PFSK-1 (cell line): ENCODE measurements at regions not wholly inside any gene's neighbourhood (a gene's known extent, or its start where the extent isn't known, plus 50 kb on each side); places are given as distances from the start of the nearest gene placed in this dataset.

ENCODE experiments used
- POLR2AphosphoS5 ChIP-seq: IDR thresholded peaks from 2 replicates; pipeline ENCODE4 v1.6.1; 2012; ENCODE audit warnings: low read depth, mild to moderate bottlenecking, control low read depth, low read length, moderate library complexity
- TF ChIP-seq, protein P1 (sequence below), 2 experiments: IDR thresholded peaks; 2 replicates each; pipeline versions ENCODE4 v1.6.1 to v1.8.0; 2011 to 2012; ENCODE audit warnings: low read depth in 2 of 2, low read length in 2 of 2, control low read depth in 1 of 2, inconsistent platforms in 1 of 2, mild to moderate bottlenecking in 1 of 2, moderate library complexity in 1 of 2; ENCODE audit not compliant: insufficient read depth in 1 of 2

DNA sequence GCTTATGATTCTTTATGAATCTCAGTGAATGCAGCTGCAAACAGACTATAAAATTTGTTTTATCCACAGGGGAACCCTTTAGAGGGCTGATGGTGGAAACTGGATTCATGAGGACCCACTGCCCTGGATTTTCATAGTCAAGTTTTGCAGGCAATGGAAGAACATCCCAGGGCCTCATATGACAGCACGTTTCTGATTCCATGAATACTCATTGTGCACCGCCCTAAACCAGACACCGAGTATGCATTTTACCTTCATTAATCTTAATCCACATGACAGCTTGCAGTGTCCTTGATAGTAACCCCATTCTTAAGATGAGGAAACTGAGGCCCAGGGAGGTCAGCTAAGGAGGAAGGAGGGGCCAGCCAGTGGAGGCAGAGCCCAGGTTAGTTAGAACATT, 270.4 kb downstream of the PREX1 start:
- no peak for TF ChIP-seq POLR2AphosphoS5
- TF ChIP-seq, protein P1, sequence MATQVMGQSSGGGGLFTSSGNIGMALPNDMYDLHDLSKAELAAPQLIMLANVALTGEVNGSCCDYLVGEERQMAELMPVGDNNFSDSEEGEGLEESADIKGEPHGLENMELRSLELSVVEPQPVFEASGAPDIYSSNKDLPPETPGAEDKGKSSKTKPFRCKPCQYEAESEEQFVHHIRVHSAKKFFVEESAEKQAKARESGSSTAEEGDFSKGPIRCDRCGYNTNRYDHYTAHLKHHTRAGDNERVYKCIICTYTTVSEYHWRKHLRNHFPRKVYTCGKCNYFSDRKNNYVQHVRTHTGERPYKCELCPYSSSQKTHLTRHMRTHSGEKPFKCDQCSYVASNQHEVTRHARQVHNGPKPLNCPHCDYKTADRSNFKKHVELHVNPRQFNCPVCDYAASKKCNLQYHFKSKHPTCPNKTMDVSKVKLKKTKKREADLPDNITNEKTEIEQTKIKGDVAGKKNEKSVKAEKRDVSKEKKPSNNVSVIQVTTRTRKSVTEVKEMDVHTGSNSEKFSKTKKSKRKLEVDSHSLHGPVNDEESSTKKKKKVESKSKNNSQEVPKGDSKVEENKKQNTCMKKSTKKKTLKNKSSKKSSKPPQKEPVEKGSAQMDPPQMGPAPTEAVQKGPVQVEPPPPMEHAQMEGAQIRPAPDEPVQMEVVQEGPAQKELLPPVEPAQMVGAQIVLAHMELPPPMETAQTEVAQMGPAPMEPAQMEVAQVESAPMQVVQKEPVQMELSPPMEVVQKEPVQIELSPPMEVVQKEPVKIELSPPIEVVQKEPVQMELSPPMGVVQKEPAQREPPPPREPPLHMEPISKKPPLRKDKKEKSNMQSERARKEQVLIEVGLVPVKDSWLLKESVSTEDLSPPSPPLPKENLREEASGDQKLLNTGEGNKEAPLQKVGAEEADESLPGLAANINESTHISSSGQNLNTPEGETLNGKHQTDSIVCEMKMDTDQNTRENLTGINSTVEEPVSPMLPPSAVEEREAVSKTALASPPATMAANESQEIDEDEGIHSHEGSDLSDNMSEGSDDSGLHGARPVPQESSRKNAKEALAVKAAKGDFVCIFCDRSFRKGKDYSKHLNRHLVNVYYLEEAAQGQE (IDR thresholded peaks at IDR 0.05; ENCODE audit: insufficient read depth in 1 of 2, low read depth in 2 of 2, low read length in 2 of 2), result no peak
